Neural cell (in vitro differentiated cells): ENCODE measurements at regions not wholly inside any gene's neighbourhood (a gene's known extent, or its start where the extent isn't known, plus 50 kb on each side); places are given as distances from the start of the nearest gene placed in this dataset.

Experiments
- H2AFZ ChIP-seq: fragments of 200-600, 300-800 bp; sonication (generic), shearing (Covaris generic); 2 replicates; pipeline ENCODE4 v1.6.0; 2014; ENCODE audit warnings: low read depth, mild to moderate bottlenecking, antibody characterized with exemption, low read length, moderate library complexity
- H3F3A ChIP-seq: fragments of 200-600 bp; shearing (Covaris generic); 2 replicates; pipeline ENCODE4 v1.6.1; 2016; ENCODE audit warnings: mild to moderate bottlenecking, moderate library complexity, mixed read lengths, antibody characterized with exemption, low read length; ENCODE audit not compliant: insufficient read depth, poor library complexity, severe bottlenecking
- H3K27ac ChIP-seq: fragments of 200-600, 300-800 bp; sonication (generic), shearing (Covaris generic); 2 replicates; pipeline ENCODE4 v1.5.1; 2014; ENCODE audit warnings: mild to moderate bottlenecking, low read length, moderate library complexity
- H3K27me3 ChIP-seq: fragments of 300-800, 200-600 bp; sonication (generic), shearing (Covaris generic); 2 replicates; pipeline ENCODE4 v1.6.0; 2014; ENCODE audit warnings: mild to moderate bottlenecking, low read depth, low read length, moderate library complexity; ENCODE audit not compliant: insufficient read depth
- H3K36me3 ChIP-seq: fragments of 300-800, 200-600 bp; sonication (generic), shearing (Covaris generic); 2 replicates; pipeline ENCODE4 v1.5.1; 2014; ENCODE audit warnings: mild to moderate bottlenecking, antibody characterized with exemption, low read length, moderate library complexity; ENCODE audit not compliant: insufficient read depth
- H3K4me2 ChIP-seq: fragments of 300-800, 200-600 bp; sonication (generic), shearing (Covaris generic); 2 replicates; pipeline ENCODE4 v1.6.0; 2014; ENCODE audit warnings: mild to moderate bottlenecking, low read length
- H3K4me3 ChIP-seq: fragments of 300-800, 200-600 bp; sonication (generic), shearing (Covaris generic); 2 replicates; pipeline ENCODE4 v1.5.1; 2014; ENCODE audit warnings: mild to moderate bottlenecking, low read length, moderate library complexity
- H3K79me2 ChIP-seq: fragments of 200-600 bp; shearing (Covaris generic); replicated peaks from 2 replicates; pipeline ENCODE4 v1.6.0; 2014; ENCODE audit warnings: mild to moderate bottlenecking, low read length, moderate library complexity; ENCODE audit not compliant: insufficient read depth
- H3K9ac ChIP-seq: fragments of 300-800, 200-600 bp; sonication (generic), shearing (Covaris generic); 2 replicates; pipeline ENCODE4 v1.6.1; 2016; ENCODE audit warnings: mild to moderate bottlenecking, low read length, mixed read lengths
- H3K9me2 ChIP-seq: fragments of 200-600 bp; shearing (Covaris generic); 2 replicates; pipeline ENCODE4 v1.6.1; 2016; ENCODE audit warnings: mild to moderate bottlenecking, low read length, mixed read lengths; ENCODE audit not compliant: insufficient read depth
- H3K9me3 ChIP-seq: fragments of 200-600, 300-800 bp; sonication (generic), shearing (Covaris generic); 2 replicates; pipeline ENCODE4 v1.6.1; 2016; ENCODE audit warnings: mild to moderate bottlenecking, mixed run types, low read length, moderate library complexity, mixed read lengths
- H4K20me1 ChIP-seq: fragments of 200-600 bp; shearing (Covaris generic); 2 replicates; pipeline ENCODE4 v1.6.1; 2016; ENCODE audit warnings: mild to moderate bottlenecking, mixed run types; ENCODE audit not compliant: insufficient read depth
- EP300 ChIP-seq: fragments of 450-650 bp; conservative IDR thresholded peaks from 2 replicates; pipeline ENCODE4 v1.6.1; 2014; ENCODE audit warnings: antibody characterized with exemption, mild to moderate bottlenecking, moderate library complexity; ENCODE audit not compliant: poor library complexity, severe bottlenecking
- EZH2 ChIP-seq: fragments of 200-600, 300-800 bp; shearing (Covaris generic), sonication (generic); IDR thresholded peaks from 2 replicates; pipeline ENCODE4 v1.6.1; 2014; ENCODE audit warnings: antibody characterized with exemption, low read length, borderline replicate concordance, mild to moderate bottlenecking; ENCODE audit not compliant: insufficient read depth, poor library complexity, severe bottlenecking
- MXI1 ChIP-seq: fragments of 450-650 bp; conservative IDR thresholded peaks from 2 replicates; pipeline ENCODE4 v1.6.1; 2014; ENCODE audit warnings: antibody characterized with exemption, mild to moderate bottlenecking; ENCODE audit not compliant: poor library complexity, severe bottlenecking
- POLR2AphosphoS5 ChIP-seq: IDR thresholded peaks from 2 replicates; pipeline ENCODE4 v1.6.1; 2012
- RAD21 ChIP-seq: fragments of 450-650 bp; conservative IDR thresholded peaks from 2 replicates; pipeline ENCODE4 v1.6.1; 2014; ENCODE audit warnings: antibody characterized with exemption, mild to moderate bottlenecking, moderate library complexity
- SMC3 ChIP-seq: fragments of 450-650 bp; conservative IDR thresholded peaks from 2 replicates; pipeline ENCODE4 v1.6.1; 2014; ENCODE audit warnings: antibody characterized with exemption, mild to moderate bottlenecking, moderate library complexity; ENCODE audit not compliant: poor library complexity
- TAF1 ChIP-seq: IDR thresholded peaks from 2 replicates; pipeline ENCODE4 v1.6.1; 2012; ENCODE audit warnings: low read depth
- TF ChIP-seq, protein P1 (sequence below): IDR thresholded peaks from 2 replicates; pipeline ENCODE4 v1.6.1; 2012; ENCODE audit warnings: borderline replicate concordance
- TF ChIP-seq, protein P2 (sequence below): fragments of 450-650 bp; IDR thresholded peaks from 2 replicates; pipeline ENCODE4 v1.5.1; 2014; ENCODE audit warnings: antibody characterized with exemption, mild to moderate bottlenecking, moderate library complexity; ENCODE audit not compliant: poor library complexity, severe bottlenecking

- TF ChIP-seq SMC3 (no peak), EZH2 (no peak), TAF1 (no peak), MXI1 (no peak), POLR2AphosphoS5 (no peak), RAD21 (no peak), EP300 (no peak)
- TF ChIP-seq, protein P1, sequence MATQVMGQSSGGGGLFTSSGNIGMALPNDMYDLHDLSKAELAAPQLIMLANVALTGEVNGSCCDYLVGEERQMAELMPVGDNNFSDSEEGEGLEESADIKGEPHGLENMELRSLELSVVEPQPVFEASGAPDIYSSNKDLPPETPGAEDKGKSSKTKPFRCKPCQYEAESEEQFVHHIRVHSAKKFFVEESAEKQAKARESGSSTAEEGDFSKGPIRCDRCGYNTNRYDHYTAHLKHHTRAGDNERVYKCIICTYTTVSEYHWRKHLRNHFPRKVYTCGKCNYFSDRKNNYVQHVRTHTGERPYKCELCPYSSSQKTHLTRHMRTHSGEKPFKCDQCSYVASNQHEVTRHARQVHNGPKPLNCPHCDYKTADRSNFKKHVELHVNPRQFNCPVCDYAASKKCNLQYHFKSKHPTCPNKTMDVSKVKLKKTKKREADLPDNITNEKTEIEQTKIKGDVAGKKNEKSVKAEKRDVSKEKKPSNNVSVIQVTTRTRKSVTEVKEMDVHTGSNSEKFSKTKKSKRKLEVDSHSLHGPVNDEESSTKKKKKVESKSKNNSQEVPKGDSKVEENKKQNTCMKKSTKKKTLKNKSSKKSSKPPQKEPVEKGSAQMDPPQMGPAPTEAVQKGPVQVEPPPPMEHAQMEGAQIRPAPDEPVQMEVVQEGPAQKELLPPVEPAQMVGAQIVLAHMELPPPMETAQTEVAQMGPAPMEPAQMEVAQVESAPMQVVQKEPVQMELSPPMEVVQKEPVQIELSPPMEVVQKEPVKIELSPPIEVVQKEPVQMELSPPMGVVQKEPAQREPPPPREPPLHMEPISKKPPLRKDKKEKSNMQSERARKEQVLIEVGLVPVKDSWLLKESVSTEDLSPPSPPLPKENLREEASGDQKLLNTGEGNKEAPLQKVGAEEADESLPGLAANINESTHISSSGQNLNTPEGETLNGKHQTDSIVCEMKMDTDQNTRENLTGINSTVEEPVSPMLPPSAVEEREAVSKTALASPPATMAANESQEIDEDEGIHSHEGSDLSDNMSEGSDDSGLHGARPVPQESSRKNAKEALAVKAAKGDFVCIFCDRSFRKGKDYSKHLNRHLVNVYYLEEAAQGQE, result no peak
- TF ChIP-seq, protein P2, sequence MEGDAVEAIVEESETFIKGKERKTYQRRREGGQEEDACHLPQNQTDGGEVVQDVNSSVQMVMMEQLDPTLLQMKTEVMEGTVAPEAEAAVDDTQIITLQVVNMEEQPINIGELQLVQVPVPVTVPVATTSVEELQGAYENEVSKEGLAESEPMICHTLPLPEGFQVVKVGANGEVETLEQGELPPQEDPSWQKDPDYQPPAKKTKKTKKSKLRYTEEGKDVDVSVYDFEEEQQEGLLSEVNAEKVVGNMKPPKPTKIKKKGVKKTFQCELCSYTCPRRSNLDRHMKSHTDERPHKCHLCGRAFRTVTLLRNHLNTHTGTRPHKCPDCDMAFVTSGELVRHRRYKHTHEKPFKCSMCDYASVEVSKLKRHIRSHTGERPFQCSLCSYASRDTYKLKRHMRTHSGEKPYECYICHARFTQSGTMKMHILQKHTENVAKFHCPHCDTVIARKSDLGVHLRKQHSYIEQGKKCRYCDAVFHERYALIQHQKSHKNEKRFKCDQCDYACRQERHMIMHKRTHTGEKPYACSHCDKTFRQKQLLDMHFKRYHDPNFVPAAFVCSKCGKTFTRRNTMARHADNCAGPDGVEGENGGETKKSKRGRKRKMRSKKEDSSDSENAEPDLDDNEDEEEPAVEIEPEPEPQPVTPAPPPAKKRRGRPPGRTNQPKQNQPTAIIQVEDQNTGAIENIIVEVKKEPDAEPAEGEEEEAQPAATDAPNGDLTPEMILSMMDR, result no peak
- Histone ChIP-seq H3K79me2 (peaks cover 3% of the 10 kb centered on the region), H3K4me3 (no peak overlapping the region), H3K9ac (no peak overlapping the region), H3K27ac (no peak overlapping the region), H3F3A (no peaks in the 10 kb centered on the region), H3K9me2 (no peaks in the 10 kb centered on the region), H3K36me3 (no peaks in the 10 kb centered on the region), H3K27me3 (no peaks in the 10 kb centered on the region), H2AFZ (no peak overlapping the region), H3K9me3 (no peaks in the 10 kb centered on the region), H3K4me2 (no peak overlapping the region), H4K20me1 (no peaks in the 10 kb centered on the region)
Observed at GRCh38 chr6:21928827-21929226, 335.3 kb downstream of the SOX4 start.

- H3K79me2 ChIP-seq, result no peaks in the 10 kb centered on the region
- H2AFZ ChIP-seq, result no peak overlapping the region
- no peaks in the 10 kb centered on the region for H3K9me2 ChIP-seq
- no peaks in the 10 kb centered on the region for H4K20me1 ChIP-seq
- no peak overlapping the region for H3K27ac ChIP-seq
- H3K4me2 ChIP-seq, result no peak overlapping the region
- no peaks in the 10 kb centered on the region for H3F3A ChIP-seq
- TF ChIP-seq, protein P2, result no peak
- TF ChIP-seq MXI1 (no peak), RAD21 (no peak), TAF1 (no peak), POLR2AphosphoS5 (no peak), EP300 (no peak), SMC3 (no peak), EZH2 (no peak)
- TF ChIP-seq, protein P1, result no peak
- H3K4me3 ChIP-seq, result no peak overlapping the region
- H3K27me3 ChIP-seq, result no peaks in the 10 kb centered on the region
- H3K36me3 ChIP-seq, result no peaks in the 10 kb centered on the region
- no peaks in the 10 kb centered on the region for H3K9me3 ChIP-seq
- H3K9ac ChIP-seq, result no peak overlapping the region
Observed at GRCh38 chr6:21931641-21932335, 338.2 kb downstream of the SOX4 start.
